Endothelial cell of umbilical vein (primary cell): ENCODE measurements at regions not wholly inside any gene's neighbourhood (a gene's known extent, or its start where the extent isn't known, plus 50 kb on each side); places are given as distances from the start of the nearest gene placed in this dataset.

Experiments
- BruUV-seq: library from RNA; stranded (reverse); fragments of 400-500 nt; replicated peaks from 2 replicates; lab custom pipeline; 2021; lab: Mats Ljungman, UMichigan
- CTCF ChIA-PET: fragments of 300-600, 350-600 bp; sonication (Branson Sonifier 250); formaldehyde crosslinking; loops from one replicate; lab custom pipeline; 2021; ENCODE audit warnings: antibody characterized with exemption, inconsistent platforms; lab: Charles Lee
- POLR2A ChIA-PET: fragments of 300-600, 350-600 bp; sonication (Branson Sonifier 250); formaldehyde crosslinking; loops from one replicate; lab custom pipeline; 2021; ENCODE audit warnings: antibody characterized with exemption, inconsistent platforms; lab: Charles Lee
- DNase-seq: peaks from one replicate; pipeline ENCODE4 v3.0.0-alpha.2; 2011; ENCODE audit warnings: low read depth, low spot score
- FAIRE-seq: peaks from 2 replicates; lab custom pipeline; 2011; peaks lifted over from hg19 to GRCh38; lab: Jason Lieb, UNC
- H2AFZ ChIP-seq: 2 replicates; pipeline ENCODE4 v1.6.0; 2012; ENCODE audit warnings: low read depth, low read length, control low read depth, inconsistent platforms
- H3K27ac ChIP-seq: 2 replicates; pipeline ENCODE4 v1.5.1; 2011; ENCODE audit warnings: low read depth, mild to moderate bottlenecking, control low read depth, low read length, moderate library complexity; ENCODE audit not compliant: insufficient read depth
- H3K27me3 ChIP-seq, 2 experiments: 2 replicates each; pipeline versions ENCODE4 v1.6.0 to v1.6.1; 2011; ENCODE audit warnings: low read length in 2 of 2, mixed read lengths in 1 of 2; ENCODE audit not compliant: control insufficient read depth in 2 of 2, insufficient read depth in 2 of 2
- H3K36me3 ChIP-seq, 2 experiments: 2 replicates in 1 of 2; 3 replicates in 1 of 2; pipeline ENCODE4 v1.5.1; 2011; ENCODE audit warnings: low read length in 2 of 2, mild to moderate bottlenecking in 1 of 2, moderate library complexity in 1 of 2; ENCODE audit not compliant: control insufficient read depth in 2 of 2, insufficient read depth in 2 of 2; ENCODE audit errors: extremely low read depth in 1 of 2
- H3K4me1 ChIP-seq: 3 replicates; pipeline ENCODE4 v1.5.1; 2011; ENCODE audit warnings: mild to moderate bottlenecking, low read length; ENCODE audit not compliant: control insufficient read depth, insufficient read depth; ENCODE audit errors: extremely low read depth
- H3K4me2 ChIP-seq: 2 replicates; pipeline ENCODE4 v1.6.1; 2011; ENCODE audit warnings: low read length, control low read depth, mixed read lengths; ENCODE audit not compliant: insufficient read depth
- H3K4me3 ChIP-seq, 3 experiments: fragments of 200-600 bp in 1 of 3; sonication (generic), shearing (Covaris generic) in 1 of 3; replicated peaks in 1 of 3; 2 replicates each; pipeline ENCODE4 v1.5.1; 2011 to 2016; ENCODE audit warnings: control low read depth in 3 of 3, low read length in 3 of 3, mild to moderate bottlenecking in 2 of 3, inconsistent platforms in 1 of 3, low read depth in 1 of 3, moderate library complexity in 1 of 3; ENCODE audit not compliant: insufficient read depth in 1 of 3
- H3K79me2 ChIP-seq: 2 replicates; pipeline ENCODE4 v1.6.0; 2012; ENCODE audit warnings: low read length, inconsistent platforms; ENCODE audit not compliant: control insufficient read depth, insufficient read depth
- H3K9ac ChIP-seq: replicated peaks from 2 replicates; pipeline ENCODE3; 2011; ENCODE audit warnings: low read length, control low read depth; ENCODE audit not compliant: insufficient read depth; ENCODE audit errors: extremely low read depth
- H3K9me1 ChIP-seq: replicated peaks from 3 replicates; pipeline ENCODE4 v1.6.0; 2011; ENCODE audit warnings: mild to moderate bottlenecking, low read length; ENCODE audit not compliant: control insufficient read depth, insufficient read depth; ENCODE audit errors: extremely low read depth
- H3K9me3 ChIP-seq: replicated peaks from 2 replicates; pipeline ENCODE4 v1.5.1; 2012; ENCODE audit warnings: low read length, inconsistent platforms; ENCODE audit not compliant: control insufficient read depth, insufficient read depth
- H4K20me1 ChIP-seq: replicated peaks from 2 replicates; pipeline ENCODE3; 2011; ENCODE audit warnings: mild to moderate bottlenecking, low read length; ENCODE audit not compliant: control insufficient read depth, insufficient read depth; ENCODE audit errors: extremely low read depth
- EZH2 ChIP-seq: IDR thresholded peaks from 2 replicates; pipeline ENCODE4 v1.6.1; 2012; ENCODE audit warnings: borderline replicate concordance, low read depth, mild to moderate bottlenecking, moderate library complexity, low read length, inconsistent platforms; ENCODE audit not compliant: severe bottlenecking
- FOS ChIP-seq: IDR thresholded peaks from 2 replicates; pipeline ENCODE4 v1.6.1; 2011; ENCODE audit warnings: mild to moderate bottlenecking, low read length, moderate library complexity, borderline replicate concordance; ENCODE audit not compliant: insufficient read depth
- GATA2 ChIP-seq: IDR thresholded peaks from 2 replicates; pipeline ENCODE4 v1.7.0; 2011; ENCODE audit warnings: low read depth, mild to moderate bottlenecking, moderate library complexity, mixed read lengths, low read length; ENCODE audit not compliant: insufficient read length, insufficient read depth
- JUN ChIP-seq: IDR thresholded peaks from 2 replicates; pipeline ENCODE4 v1.6.1; 2011; ENCODE audit warnings: borderline replicate concordance, low read depth; ENCODE audit not compliant: insufficient read length, insufficient read depth
- MYC ChIP-seq: IDR thresholded peaks from one replicate; pipeline ENCODE4 v1.6.1; 2011; ENCODE audit warnings: mild to moderate bottlenecking, low read depth, low read length
- POLR2A ChIP-seq: IDR thresholded peaks from 2 replicates; pipeline ENCODE4 v1.6.1; 2012; ENCODE audit warnings: low read depth, mild to moderate bottlenecking, control low read depth, low read length
- POLR2AphosphoS5 ChIP-seq: IDR thresholded peaks from 2 replicates; pipeline ENCODE4 v1.6.1; 2012; ENCODE audit warnings: low read depth, mild to moderate bottlenecking, control low read depth, low read length, moderate library complexity; ENCODE audit not compliant: insufficient read depth
- dilution Hi-C: fragments of 300-500 bp; cut with MboI; formaldehyde crosslinking; loops from one replicate; pipeline ENCODE4 v1.15.0; 2019; ENCODE audit warnings: low sequenced_read_pairs; ENCODE audit not compliant: extremely low pct_ligation_motif_present
- intact Hi-C: fragments of 100-400 bp; cut with micrococcal nuclease; formaldehyde crosslinking; loops from one replicate; pipeline ENCODE4 v1.10.0; 2022
- TF ChIP-seq, protein P1 (sequence below), 2 donors: IDR thresholded peaks; 1 replicate in 1 of 2; 2 replicates in 1 of 2; pipeline ENCODE4 v1.5.1; 2011; ENCODE audit warnings: low read length in 2 of 2, mild to moderate bottlenecking in 2 of 2, moderate library complexity in 2 of 2, control low read depth in 1 of 2, inconsistent platforms in 1 of 2, low read depth in 1 of 2; ENCODE audit not compliant: insufficient read depth in 1 of 2; ENCODE audit errors: extremely low read depth in 1 of 2
- TF ChIP-seq, protein P2 (sequence below): IDR thresholded peaks from 2 replicates; pipeline ENCODE4 v1.6.1; 2011; ENCODE audit not compliant: insufficient read depth, insufficient read length

DNA sequence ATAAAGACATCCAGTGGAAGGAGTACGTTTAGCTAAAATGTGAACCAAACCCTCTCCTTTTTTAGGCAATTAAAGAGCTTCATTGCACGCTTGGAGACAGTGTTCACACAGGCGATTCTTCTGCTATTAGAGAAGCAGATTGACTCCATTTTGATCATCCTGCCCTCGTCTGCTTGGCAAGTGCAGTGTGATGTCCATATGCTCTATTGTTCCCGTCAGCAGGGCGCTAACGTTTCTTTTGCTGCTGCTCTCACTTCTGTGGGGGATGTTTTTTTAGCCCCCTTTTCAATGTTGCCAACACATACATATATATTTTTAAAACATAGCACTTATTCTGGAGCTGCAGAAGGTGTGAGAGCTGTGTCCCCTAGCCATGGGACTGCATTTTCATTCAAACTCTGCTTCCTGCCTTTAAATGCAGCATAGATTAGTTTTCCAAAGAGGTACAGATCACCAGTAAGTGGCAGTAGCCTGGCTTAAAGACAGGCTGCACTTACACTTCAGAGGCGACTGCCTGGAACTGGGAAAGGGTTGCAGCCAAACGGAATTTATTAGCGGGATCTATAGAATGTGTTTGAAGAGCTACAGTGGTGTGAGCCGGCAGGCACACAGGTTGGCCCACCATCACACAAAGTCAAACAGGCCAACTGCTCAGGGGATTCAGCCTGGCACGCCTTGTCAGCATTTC lies 292.6 kb upstream of the DPH6 start:
- no peaks in the 10 kb centered on the region for H3K9me1 ChIP-seq
- H3K9me3 ChIP-seq, result no peaks in the 10 kb centered on the region
- H3K27me3 ChIP-seq, result peaks cover 19 to 22% of the 10 kb centered on the region in 2 experiments
- no peaks in the 10 kb centered on the region for H3K36me3 ChIP-seq
- DNase-seq (no peak), FAIRE-seq (no peak)
- intact Hi-C loops (no loop called here), dilution Hi-C loops (no loop called here)
- no TSS peak for BruUV-seq
- POLR2A ChIA-PET, result no interaction called here
- no peak overlapping the region for H3K4me3 ChIP-seq
- no peaks in the 10 kb centered on the region for H3K79me2 ChIP-seq
- no peak overlapping the region for H3K4me2 ChIP-seq
- H3K4me1 ChIP-seq, result peaks cover 10% of the 10 kb centered on the region
- no peaks in the 10 kb centered on the region for H4K20me1 ChIP-seq
- CTCF ChIA-PET, result no interaction called here
- H3K9ac ChIP-seq, result no peak overlapping the region
- H2AFZ ChIP-seq, result no peak overlapping the region
- TF ChIP-seq, protein P1, sequence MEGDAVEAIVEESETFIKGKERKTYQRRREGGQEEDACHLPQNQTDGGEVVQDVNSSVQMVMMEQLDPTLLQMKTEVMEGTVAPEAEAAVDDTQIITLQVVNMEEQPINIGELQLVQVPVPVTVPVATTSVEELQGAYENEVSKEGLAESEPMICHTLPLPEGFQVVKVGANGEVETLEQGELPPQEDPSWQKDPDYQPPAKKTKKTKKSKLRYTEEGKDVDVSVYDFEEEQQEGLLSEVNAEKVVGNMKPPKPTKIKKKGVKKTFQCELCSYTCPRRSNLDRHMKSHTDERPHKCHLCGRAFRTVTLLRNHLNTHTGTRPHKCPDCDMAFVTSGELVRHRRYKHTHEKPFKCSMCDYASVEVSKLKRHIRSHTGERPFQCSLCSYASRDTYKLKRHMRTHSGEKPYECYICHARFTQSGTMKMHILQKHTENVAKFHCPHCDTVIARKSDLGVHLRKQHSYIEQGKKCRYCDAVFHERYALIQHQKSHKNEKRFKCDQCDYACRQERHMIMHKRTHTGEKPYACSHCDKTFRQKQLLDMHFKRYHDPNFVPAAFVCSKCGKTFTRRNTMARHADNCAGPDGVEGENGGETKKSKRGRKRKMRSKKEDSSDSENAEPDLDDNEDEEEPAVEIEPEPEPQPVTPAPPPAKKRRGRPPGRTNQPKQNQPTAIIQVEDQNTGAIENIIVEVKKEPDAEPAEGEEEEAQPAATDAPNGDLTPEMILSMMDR (IDR thresholded peaks at IDR 0.05; ENCODE audit: extremely low read depth in 1 of 2, insufficient read depth in 1 of 2, low read depth in 1 of 2, low read length in 2 of 2), result no peak
- TF ChIP-seq MYC, result no peak
- TF ChIP-seq FOS, result no peak
- TF ChIP-seq, protein P2, sequence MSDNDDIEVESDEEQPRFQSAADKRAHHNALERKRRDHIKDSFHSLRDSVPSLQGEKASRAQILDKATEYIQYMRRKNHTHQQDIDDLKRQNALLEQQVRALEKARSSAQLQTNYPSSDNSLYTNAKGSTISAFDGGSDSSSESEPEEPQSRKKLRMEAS, result no peak
- TF ChIP-seq POLR2A, result no peak
- TF ChIP-seq GATA2, result no peak
- no peak for TF ChIP-seq JUN
- TF ChIP-seq POLR2AphosphoS5, result no peak
- no peak for TF ChIP-seq EZH2
- no peak overlapping the region for H3K27ac ChIP-seq
